Skeletal muscle tissue (tissue), 3 donors: ENCODE measurements at regions not wholly inside any gene's neighbourhood (a gene's known extent, or its start where the extent isn't known, plus 50 kb on each side); places are given as distances from the start of the nearest gene placed in this dataset.

Experiments
- H3K27ac ChIP-seq: one replicate; pipeline ENCODE4 v1.7.0; 2013; ENCODE audit warnings: mild to moderate bottlenecking, low read depth, low read length, inconsistent platforms
- H3K27me3 ChIP-seq, 3 donors: one replicate each; pipeline ENCODE4 v1.7.0; 2013; ENCODE audit warnings: low read length in 3 of 3; ENCODE audit not compliant: control insufficient read depth in 3 of 3, insufficient read depth in 3 of 3
- H3K36me3 ChIP-seq, 3 donors: one replicate each; pipeline ENCODE4 v1.7.0; 2013; ENCODE audit warnings: low read length in 3 of 3; ENCODE audit not compliant: control insufficient read depth in 3 of 3, insufficient read depth in 3 of 3
- H3K4me1 ChIP-seq, 3 donors: one replicate each; pipeline ENCODE4 v1.7.0; 2013; ENCODE audit warnings: low read length in 3 of 3, mild to moderate bottlenecking in 3 of 3; ENCODE audit not compliant: control insufficient read depth in 3 of 3, insufficient read depth in 3 of 3
- H3K4me3 ChIP-seq, 3 donors: one replicate each; pipeline ENCODE4 v1.7.0; 2013; ENCODE audit warnings: low read length in 3 of 3
- H3K9ac ChIP-seq, 3 donors: one replicate each; pipeline ENCODE4 v1.7.0; 2013; ENCODE audit warnings: low read length in 3 of 3, mild to moderate bottlenecking in 3 of 3, moderate library complexity in 2 of 3, low read depth in 1 of 3
- H3K9me3 ChIP-seq, 3 donors: one replicate each; pipeline ENCODE4 v1.7.0; 2013; ENCODE audit warnings: low read length in 3 of 3; ENCODE audit not compliant: control insufficient read depth in 3 of 3
- donor health status: Osteomylitis.

- no peak overlapping the region for H3K4me3 ChIP-seq
- no peak overlapping the region for H3K9ac ChIP-seq
- no peak overlapping the region for H3K27ac ChIP-seq
- peaks cover 17 to 23% (median 22%) of the 10 kb centered on the region in 3 donors for H3K4me1 ChIP-seq
- peaks cover 0 to 8% (median 2%) of the 10 kb centered on the region in 3 donors for H3K27me3 ChIP-seq
- H3K36me3 ChIP-seq = no peaks in the 10 kb centered on the region
- no peaks in the 10 kb centered on the region for H3K9me3 ChIP-seq
These were observed 167.3 kb upstream of the GLI2 start for GRCh38 chr2:120568089-120568974.

GRCh38 chr2:120568975-120569268, 166.7 kb upstream of the GLI2 start:
- no peaks in the 10 kb centered on the region for H3K9me3 ChIP-seq
- H3K4me1 ChIP-seq = peaks cover 17 to 23% (median 22%) of the 10 kb centered on the region in 3 donors
- peaks cover 0 to 8% (median 4%) of the 10 kb centered on the region in 3 donors for H3K27me3 ChIP-seq
- H3K27ac ChIP-seq = no peak overlapping the region
- H3K36me3 ChIP-seq = no peaks in the 10 kb centered on the region
- no peak overlapping the region for H3K9ac ChIP-seq
- H3K4me3 ChIP-seq = no peak overlapping the region

- Histone ChIP-seq H3K4me1 (peaks cover 17 to 23% (median 22%) of the 10 kb centered on the region in 3 donors), H3K27ac (no peak overlapping the region), H3K4me3 (no peak overlapping the region), H3K27me3 (peaks cover 0 to 9% (median 8%) of the 10 kb centered on the region in 3 donors), H3K9me3 (no peaks in the 10 kb centered on the region), H3K9ac (no peak overlapping the region), H3K36me3 (no peaks in the 10 kb centered on the region)
These were observed 165.7 kb upstream of the GLI2 start for GRCh38 chr2:120570001-120570400.

GRCh38 chr2:120570546-120570945, 165.1 kb upstream of the GLI2 start:
- Histone ChIP-seq H3K4me3 (no peak overlapping the region), H3K9ac (no peak overlapping the region), H3K27ac (no peak overlapping the region), H3K9me3 (no peaks in the 10 kb centered on the region), H3K36me3 (no peaks in the 10 kb centered on the region), H3K4me1 (peaks cover 17 to 19% (median 17%) of the 10 kb centered on the region in 3 donors), H3K27me3 (peaks cover 0 to 9% (median 8%) of the 10 kb centered on the region in 3 donors)

GRCh38 chr2:120571015-120571728, 164.5 kb upstream of the GLI2 start:
- H3K36me3 ChIP-seq = no peaks in the 10 kb centered on the region
- H3K4me3 ChIP-seq = no peak overlapping the region
- no peak overlapping the region for H3K9ac ChIP-seq
- H3K27me3 ChIP-seq = peaks cover 0 to 13% (median 8%) of the 10 kb centered on the region in 3 donors
- peaks cover 12 to 13% (median 13%) of the 10 kb centered on the region in 3 donors for H3K4me1 ChIP-seq
- H3K9me3 ChIP-seq = no peaks in the 10 kb centered on the region
- H3K27ac ChIP-seq = no peak overlapping the region

- H3K36me3 ChIP-seq = no peaks in the 10 kb centered on the region
- H3K9me3 ChIP-seq = no peaks in the 10 kb centered on the region
- no peak overlapping the region for H3K9ac ChIP-seq
- H3K27ac ChIP-seq = no peak overlapping the region
- no peak overlapping the region for H3K4me3 ChIP-seq
- peaks cover 9 to 10% (median 10%) of the 10 kb centered on the region in 3 donors for H3K4me1 ChIP-seq
- peaks cover 4 to 20% (median 8%) of the 10 kb centered on the region in 3 donors for H3K27me3 ChIP-seq
These were observed 163.4 kb upstream of the GLI2 start for GRCh38 chr2:120572226-120572625.

- Histone ChIP-seq H3K9ac (no peak overlapping the region), H3K9me3 (no peaks in the 10 kb centered on the region), H3K36me3 (no peaks in the 10 kb centered on the region), H3K27me3 (peaks cover 6 to 29% (median 8%) of the 10 kb centered on the region in 3 donors), H3K4me3 (no peak overlapping the region), H3K4me1 (peaks cover 10 to 12% (median 10%) of the 10 kb centered on the region in 3 donors), H3K27ac (no peak overlapping the region)
These were observed 161.0 kb upstream of the GLI2 start for GRCh38 chr2:120574620-120575019.

- H3K4me3 ChIP-seq = no peak overlapping the region
- no peaks in the 10 kb centered on the region for H3K9me3 ChIP-seq
- H3K36me3 ChIP-seq = no peaks in the 10 kb centered on the region
- peaks cover 10 to 12% (median 10%) of the 10 kb centered on the region in 3 donors for H3K4me1 ChIP-seq
- H3K27me3 ChIP-seq = peaks cover 5 to 29% (median 6%) of the 10 kb centered on the region in 3 donors
- no peak overlapping the region for H3K9ac ChIP-seq
- no peak overlapping the region for H3K27ac ChIP-seq
These were observed 159.7 kb upstream of the GLI2 start for GRCh38 chr2:120575966-120576365.

- H3K9me3 ChIP-seq = no peaks in the 10 kb centered on the region
- no peak overlapping the region for H3K27ac ChIP-seq
- peak overlapping the region in 1 of 3 donors; percentile 60 for H3K9ac ChIP-seq
- peaks cover 10 to 12% (median 10%) of the 10 kb centered on the region in 3 donors for H3K4me1 ChIP-seq
- no peaks in the 10 kb centered on the region for H3K36me3 ChIP-seq
- peaks cover 5 to 29% (median 6%) of the 10 kb centered on the region in 3 donors for H3K27me3 ChIP-seq
- H3K4me3 ChIP-seq = peak overlapping the region in 2 of 3 donors; percentile 41 to 48
These were observed 158.9 kb upstream of the GLI2 start for GRCh38 chr2:120576509-120577474.
